Retinal pigment epithelial cell (primary cell): ENCODE measurements at regions not wholly inside any gene's neighbourhood (a gene's known extent, or its start where the extent isn't known, plus 50 kb on each side); places are given as distances from the start of the nearest gene placed in this dataset.

Experiments used
- DNase-seq: peaks from one replicate; pipeline ENCODE4 v3.0.0-alpha.2; 2010; ENCODE audit warnings: low read depth
- H3K4me3 ChIP-seq: 2 replicates; pipeline ENCODE4 v1.5.1; 2011; ENCODE audit warnings: mild to moderate bottlenecking, low read length, control low read depth, moderate library complexity
- TF ChIP-seq, protein P1 (sequence below): conservative IDR thresholded peaks from 2 replicates; pipeline ENCODE4 v1.5.1; 2011; ENCODE audit warnings: low read depth, low read length, control low read depth, inconsistent platforms

DNA sequence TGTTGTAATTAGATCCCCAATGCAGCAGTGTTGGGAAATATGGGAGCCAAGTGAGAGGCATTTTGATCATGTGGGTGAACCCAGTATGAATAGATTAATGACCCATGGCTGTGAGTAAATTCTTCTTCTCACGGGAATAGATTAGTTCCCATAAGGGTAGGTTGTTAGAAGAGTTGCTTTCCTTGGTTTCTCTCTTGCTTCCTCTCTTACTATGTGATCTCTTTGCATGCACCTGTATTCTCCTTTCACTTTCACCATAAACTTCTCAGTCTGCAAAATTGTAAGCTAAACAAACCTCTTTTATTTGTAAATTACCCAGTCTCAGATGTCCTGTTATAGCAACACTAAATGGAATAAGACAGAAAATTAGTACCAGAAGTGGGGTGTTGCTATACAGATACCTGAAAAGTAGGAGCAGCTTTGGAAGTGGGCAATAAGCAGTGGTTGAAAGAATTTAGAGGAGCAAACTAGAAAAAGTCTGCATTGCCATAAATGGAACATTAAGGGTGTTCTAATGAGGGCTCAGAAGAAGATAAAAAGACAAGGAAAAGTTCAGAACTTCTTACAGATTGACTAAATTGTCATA is 1090.0 kb upstream of the ARRDC3 start:
- no peak overlapping the region for H3K4me3 ChIP-seq
- DNase-seq, result no peak
- TF ChIP-seq, protein P1, sequence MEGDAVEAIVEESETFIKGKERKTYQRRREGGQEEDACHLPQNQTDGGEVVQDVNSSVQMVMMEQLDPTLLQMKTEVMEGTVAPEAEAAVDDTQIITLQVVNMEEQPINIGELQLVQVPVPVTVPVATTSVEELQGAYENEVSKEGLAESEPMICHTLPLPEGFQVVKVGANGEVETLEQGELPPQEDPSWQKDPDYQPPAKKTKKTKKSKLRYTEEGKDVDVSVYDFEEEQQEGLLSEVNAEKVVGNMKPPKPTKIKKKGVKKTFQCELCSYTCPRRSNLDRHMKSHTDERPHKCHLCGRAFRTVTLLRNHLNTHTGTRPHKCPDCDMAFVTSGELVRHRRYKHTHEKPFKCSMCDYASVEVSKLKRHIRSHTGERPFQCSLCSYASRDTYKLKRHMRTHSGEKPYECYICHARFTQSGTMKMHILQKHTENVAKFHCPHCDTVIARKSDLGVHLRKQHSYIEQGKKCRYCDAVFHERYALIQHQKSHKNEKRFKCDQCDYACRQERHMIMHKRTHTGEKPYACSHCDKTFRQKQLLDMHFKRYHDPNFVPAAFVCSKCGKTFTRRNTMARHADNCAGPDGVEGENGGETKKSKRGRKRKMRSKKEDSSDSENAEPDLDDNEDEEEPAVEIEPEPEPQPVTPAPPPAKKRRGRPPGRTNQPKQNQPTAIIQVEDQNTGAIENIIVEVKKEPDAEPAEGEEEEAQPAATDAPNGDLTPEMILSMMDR, result no peak

DNA sequence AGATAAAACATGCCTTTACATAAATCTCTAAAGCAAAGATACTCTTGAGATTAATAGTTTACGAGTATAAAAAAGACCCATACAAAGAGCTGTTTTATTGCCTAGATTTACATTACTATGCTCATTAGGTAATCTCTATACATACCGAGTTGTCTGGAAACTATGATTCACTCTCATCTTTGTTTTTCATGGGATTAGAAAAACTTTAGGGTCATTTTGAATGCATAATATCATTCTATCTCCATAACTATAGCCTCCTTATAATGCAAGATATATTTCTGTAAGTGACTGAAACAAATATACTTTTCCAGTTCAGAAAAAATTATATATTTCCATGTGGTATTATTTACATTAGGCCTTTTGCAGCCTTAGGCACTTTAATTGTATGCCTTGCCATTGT is 1088.7 kb upstream of the ARRDC3 start:
- TF ChIP-seq, protein P1, result no peak
- no peak for DNase-seq
- H3K4me3 ChIP-seq, result no peak overlapping the region

DNA sequence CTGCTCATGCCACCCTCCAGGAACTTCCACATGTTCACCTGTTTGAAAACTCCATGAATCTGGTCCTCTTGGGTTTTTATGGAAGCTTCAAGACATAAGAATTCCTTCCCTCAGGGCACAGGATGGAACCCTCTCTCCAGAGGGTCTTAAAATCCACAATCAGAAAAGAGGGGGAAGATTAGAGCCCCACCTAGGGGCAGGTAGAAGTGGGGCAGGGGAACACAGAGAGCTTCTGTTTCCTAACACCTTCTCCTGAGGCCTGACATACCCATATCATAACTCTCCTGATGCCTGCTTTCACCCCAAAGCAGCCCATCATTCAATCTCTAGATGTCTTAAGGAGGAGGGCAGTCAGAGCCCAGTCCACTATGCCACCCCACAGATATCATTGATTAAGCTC is 1087.7 kb upstream of the ARRDC3 start:
- no peak overlapping the region for H3K4me3 ChIP-seq
- no peak for DNase-seq
- TF ChIP-seq, protein P1, result peak; percentile 9

DNA sequence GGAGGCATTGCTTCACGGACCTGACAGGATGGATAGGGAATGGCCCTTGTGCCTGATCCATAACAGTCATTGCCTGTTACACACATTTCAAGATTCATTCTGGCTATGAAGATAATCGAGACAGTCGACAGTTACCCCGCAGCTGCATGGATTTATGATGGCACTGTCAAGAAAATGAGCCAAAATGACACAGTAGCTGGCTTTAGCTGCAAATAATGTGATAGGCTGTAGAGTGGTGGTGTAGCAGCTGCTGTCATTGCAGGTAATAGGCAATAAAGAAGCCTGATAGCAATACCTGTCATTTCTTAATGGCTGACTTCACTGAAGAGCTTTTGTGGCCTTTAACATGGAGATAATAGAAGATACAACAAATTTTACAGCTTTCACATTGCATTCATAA is 1085.2 kb upstream of the ARRDC3 start:
- no peak overlapping the region for H3K4me3 ChIP-seq
- TF ChIP-seq, protein P1, result no peak
- DNase-seq, result no peak

DNA sequence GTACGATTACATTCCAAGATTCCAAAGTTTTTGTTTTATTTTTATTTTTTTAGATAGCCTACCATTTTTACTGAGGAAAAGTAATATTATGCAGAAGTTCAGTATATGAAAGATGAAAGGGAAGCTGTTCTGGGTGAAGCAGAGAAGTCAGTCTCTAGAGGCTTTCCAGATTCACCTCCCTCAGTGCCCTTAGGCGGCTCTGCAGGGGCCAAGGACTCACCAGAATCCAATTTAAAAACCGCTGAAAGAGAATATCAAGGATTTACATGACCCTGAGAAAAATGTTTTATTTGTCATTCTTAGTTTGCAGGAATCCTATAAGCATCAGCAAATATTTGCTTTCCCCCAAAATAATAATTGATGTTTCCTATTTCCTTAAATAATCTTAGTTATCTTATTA is 1084.6 kb upstream of the ARRDC3 start:
- H3K4me3 ChIP-seq, result no peak overlapping the region
- TF ChIP-seq, protein P1, result no peak
- no peak for DNase-seq

DNA sequence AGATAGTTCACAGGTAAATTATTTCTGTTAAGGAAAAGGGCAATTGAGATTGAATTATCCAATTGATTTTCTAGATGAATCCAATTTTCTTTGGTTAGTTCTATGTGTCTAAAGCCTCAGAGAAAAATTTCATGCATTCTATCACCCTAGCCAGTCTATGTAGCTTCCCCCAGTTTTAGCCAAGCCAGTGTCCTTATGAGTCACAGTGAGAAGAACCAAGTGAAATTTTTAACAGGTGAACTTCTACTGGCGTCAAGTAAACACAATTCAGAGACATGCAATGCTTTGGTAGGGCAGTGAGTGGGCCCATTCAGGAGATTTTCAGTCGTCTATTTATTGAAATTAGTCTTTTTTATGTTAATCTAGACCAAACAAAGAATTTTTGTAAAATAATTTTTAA is 1077.4 kb upstream of the ARRDC3 start:
- TF ChIP-seq, protein P1, result no peak

DNA sequence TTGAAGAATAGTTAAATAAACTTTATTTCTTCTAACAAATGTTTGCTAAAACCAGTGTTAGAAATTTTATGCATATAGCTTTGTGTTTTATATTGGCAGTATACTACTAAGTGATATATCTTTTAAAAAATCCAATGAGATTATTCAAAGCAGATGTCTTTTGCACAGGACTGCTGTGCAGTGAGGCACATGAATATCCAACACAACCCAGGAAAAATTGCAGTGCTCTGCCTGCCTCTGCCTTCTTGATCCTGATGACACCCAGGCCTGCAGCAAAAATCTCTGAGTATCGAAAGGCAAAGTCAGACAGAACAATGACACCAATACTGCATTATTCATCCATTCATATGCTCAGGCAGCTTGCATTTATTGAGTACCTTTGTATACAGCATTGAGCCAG is 1076.5 kb upstream of the ARRDC3 start:
- TF ChIP-seq, protein P1, result no peak
- H3K4me3 ChIP-seq, result no peak overlapping the region
- DNase-seq, result no peak

More for the DNA sequence above, 1077.4 kb upstream of the ARRDC3 start:
- no peak for DNase-seq
- H3K4me3 ChIP-seq, result no peak overlapping the region
